PC-9 (cell line): ENCODE measurements at regions not wholly inside any gene's neighbourhood (a gene's known extent, or its start where the extent isn't known, plus 50 kb on each side); places are given as distances from the start of the nearest gene placed in this dataset.

ENCODE experiments used
- CTCF ChIP-seq: fragments of 200-600 bp; sonication (generic); conservative IDR thresholded peaks from 2 replicates; pipeline ENCODE4 v1.6.1; 2017; ENCODE audit warnings: mixed run types, antibody characterized with exemption, mild to moderate bottlenecking, moderate library complexity
- EZH2 ChIP-seq: fragments of 200-600 bp; sonication (generic); IDR thresholded peaks from 2 replicates; pipeline ENCODE4 v1.8.0; 2017; ENCODE audit warnings: antibody characterized with exemption, low read depth

DNA sequence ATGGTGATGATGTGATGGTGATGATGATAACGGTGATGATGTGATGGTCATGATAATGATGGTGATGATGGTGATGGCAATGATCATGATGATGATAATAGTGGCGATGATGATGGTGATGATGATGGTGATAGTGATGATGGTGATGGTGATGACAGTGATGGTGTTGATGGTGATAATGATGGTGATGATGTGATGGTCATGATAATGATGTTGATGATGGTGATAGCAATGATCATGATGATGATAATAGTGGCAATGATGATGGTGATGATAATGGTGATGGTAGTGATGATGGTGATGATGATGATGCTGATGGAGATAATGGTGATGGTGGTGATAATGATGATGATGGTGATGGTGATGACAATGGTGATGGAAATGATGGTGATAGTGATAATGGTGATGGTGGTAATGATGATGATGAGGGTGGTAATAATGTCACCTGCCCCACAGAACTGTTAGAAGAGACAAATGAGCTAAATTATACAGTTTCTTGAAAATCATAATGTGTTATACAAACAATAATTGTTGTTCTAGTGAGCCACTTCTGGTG, 289.9 kb downstream of the ASMT start:
- TF ChIP-seq EZH2 = no peak
- no peak for TF ChIP-seq CTCF
